GM13976 (cell line): ENCODE measurements at regions not wholly inside any gene's neighbourhood (a gene's known extent, or its start where the extent isn't known, plus 50 kb on each side); places are given as distances from the start of the nearest gene placed in this dataset.

Experiments used
- DNase-seq: peaks from one replicate; pipeline ENCODE4 v3.0.0; 2012; ENCODE audit warnings: low spot score
- CTCF ChIP-seq: IDR thresholded peaks from 2 replicates; pipeline ENCODE4 v1.5.1; 2012; ENCODE audit warnings: borderline replicate concordance, mild to moderate bottlenecking; ENCODE audit not compliant: insufficient read depth; ENCODE audit errors: extremely low read depth, missing control alignments, control extremely low read depth
- in situ Hi-C: fragments of 300-500 bp; cut with MboI; formaldehyde crosslinking; loops from one replicate; pipeline ENCODE4 v1.12.0; 2022; ENCODE audit warnings: low sequenced_read_pairs, mixed read lengths, inconsistent platforms; ENCODE audit not compliant: unreplicated experiment

DNA sequence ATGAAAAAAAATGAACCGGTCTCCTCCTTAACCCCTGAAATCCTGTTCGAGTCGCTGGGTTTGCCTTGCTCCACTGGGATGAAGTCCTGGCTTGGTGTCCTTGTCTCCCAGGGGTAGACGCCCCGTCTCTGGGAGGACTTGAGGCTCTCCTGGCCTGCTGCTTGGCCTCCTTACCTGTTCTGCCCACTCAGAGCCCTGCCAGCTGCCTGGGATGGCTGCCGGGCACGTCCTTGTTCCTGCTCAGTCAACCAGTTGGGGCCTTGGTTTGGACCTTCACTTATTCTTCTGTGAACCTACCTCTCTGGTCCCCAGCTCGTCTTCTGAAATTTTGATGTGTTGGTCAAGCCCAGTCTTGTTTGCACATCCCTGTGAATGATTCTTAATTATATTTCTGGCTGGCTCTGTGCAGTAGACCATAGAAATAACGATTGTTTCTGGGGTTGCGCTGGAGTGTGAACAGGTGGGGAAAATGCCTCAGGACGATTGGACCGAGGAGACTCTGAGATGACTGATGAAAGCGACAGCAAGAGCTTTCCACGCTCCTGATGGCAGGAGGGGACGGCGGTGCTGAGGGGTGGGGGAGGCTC, 126.5 kb upstream of the ESR1 start:
- in situ Hi-C loops, result loop anchor here (10.0 to 25.0 kb wide), 2 partner anchors 431 to 584 kb away; no protein-coding TSS in a partner anchor
- DNase-seq, result no peak
- no peak for TF ChIP-seq CTCF

DNA sequence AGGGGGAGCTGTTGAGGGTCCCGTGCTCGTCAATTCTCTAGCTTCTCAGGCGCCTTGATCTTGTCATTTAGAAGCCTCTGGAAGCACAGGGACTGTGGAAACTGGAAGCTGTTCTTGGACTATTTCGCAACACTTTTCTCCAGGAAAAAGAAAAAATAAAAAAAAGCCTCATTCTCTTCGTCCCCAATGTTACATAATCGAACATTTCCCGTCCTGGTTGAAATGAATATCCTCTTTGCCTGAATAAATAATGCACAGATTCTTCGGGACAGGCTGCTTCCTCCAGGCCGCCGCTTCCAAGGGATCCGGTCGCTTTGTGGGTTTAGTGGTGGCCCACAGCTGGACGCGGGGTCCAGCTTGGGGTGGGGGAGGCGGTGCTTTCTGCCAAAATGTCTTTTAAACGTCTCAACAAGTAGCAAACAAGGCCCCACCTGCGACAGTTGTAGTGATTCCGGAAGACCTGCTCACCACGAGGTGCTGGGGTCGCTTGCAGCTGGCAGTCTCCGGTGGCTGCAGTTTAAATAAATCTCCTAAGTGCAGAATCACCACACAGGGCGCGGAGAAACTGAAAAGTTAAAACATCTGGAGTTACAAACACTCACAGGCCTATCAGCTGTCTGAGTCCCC, 125.9 kb upstream of the ESR1 start:
- DNase-seq, result no peak
- in situ Hi-C loops, result loop anchor here (10.0 to 25.0 kb wide), 2 partner anchors 431 to 583 kb away; no protein-coding TSS in a partner anchor
- TF ChIP-seq CTCF, result no peak

GRCh38 chr6:151682251-151682650, 125.2 kb upstream of the ESR1 start:
- no peak for TF ChIP-seq CTCF
- in situ Hi-C loops, result loop anchor here (10.0 to 25.0 kb wide), 2 partner anchors 430 to 583 kb away; no protein-coding TSS in a partner anchor
- DNase-seq, result no peak

DNA sequence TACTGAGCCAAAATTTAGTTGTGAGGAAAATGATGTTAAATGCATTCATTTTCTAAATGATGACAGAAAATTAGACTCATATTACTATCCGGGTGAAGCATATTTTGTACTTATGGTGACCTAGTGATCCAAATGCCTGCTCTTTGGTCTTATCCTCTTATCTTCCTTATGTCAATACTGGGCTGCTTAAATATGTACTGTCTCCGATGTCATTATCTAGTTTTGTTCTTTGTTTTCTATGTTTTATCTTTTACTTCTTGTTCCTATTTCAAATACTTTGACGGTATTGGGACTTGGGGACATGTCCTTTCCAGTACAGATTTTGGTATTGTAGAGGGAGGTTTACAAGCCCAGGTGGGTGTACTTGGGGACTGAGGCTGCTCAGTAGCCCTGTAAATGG, 124.6 kb upstream of the ESR1 start:
- in situ Hi-C loops, result loop anchor here (10.0 to 25.0 kb wide), 2 partner anchors 429 to 582 kb away; no protein-coding TSS in a partner anchor
- DNase-seq, result no peak
- no peak for TF ChIP-seq CTCF

DNA sequence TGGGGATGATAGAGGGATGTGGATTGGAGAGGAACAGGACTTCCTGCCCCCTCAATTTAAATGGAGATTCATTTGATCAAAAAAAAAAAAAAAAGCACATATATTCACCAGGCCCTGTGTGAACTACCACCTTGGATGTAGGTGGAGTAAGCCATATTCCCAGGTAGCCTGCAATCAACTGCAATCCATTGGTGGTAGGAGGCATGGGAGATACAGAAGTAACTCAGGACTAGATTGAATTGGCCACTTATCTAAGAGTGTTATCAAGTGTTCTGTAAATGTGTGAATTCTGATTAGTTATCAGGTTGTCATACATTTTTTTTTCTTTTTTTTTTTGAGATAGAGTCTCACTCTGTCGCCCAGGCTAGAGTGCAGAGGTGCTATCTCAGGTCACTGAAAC, 124.1 kb upstream of the ESR1 start:
- in situ Hi-C loops, result loop anchor here (10.0 to 25.0 kb wide), 2 partner anchors 429 to 581 kb away; no protein-coding TSS in a partner anchor
- no peak for TF ChIP-seq CTCF
- DNase-seq, result no peak

DNA sequence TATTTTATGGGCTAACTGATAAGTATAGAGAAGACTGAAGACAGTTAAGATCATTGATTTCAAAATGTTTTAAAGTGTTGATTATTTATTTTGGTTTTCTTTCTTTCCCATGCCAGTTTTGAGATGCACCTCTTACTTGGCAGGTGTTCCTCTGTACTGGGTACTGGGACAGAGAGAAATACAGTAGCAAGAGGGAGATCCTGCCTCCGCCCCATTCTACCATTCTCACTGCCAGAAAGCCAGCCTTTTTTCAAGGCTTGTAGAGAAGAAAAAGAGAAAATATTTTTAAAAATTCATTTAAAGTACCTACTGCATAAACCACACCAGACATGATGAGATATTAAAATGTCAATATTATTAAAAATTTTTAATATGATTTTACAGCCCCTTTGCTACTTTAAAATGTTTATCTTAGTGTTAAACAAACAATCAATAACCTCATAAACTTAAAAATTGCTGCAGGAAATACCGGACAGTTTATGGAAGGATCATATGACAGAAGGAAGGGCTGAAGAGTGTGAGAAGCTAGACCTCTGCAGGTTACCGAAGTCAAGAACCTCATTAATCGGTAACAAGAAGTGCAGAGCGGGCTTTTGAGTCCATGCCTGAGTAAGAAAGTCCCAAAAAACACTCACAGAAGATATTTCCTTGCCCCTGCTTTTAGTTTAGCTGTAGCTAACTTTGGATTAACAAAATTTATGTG, 117.8 kb upstream of the ESR1 start:
- no peak for TF ChIP-seq CTCF
- in situ Hi-C loops, result loop anchor here (10.0 to 25.0 kb wide), 2 partner anchors 423 to 575 kb away; no protein-coding TSS in a partner anchor
- DNase-seq, result no peak
